ENCODE measurements at regions not wholly inside any gene's neighbourhood (a gene's known extent, or its start where the extent isn't known, plus 50 kb on each side); places are given as distances from the start of the nearest gene placed in this dataset.

DNA sequence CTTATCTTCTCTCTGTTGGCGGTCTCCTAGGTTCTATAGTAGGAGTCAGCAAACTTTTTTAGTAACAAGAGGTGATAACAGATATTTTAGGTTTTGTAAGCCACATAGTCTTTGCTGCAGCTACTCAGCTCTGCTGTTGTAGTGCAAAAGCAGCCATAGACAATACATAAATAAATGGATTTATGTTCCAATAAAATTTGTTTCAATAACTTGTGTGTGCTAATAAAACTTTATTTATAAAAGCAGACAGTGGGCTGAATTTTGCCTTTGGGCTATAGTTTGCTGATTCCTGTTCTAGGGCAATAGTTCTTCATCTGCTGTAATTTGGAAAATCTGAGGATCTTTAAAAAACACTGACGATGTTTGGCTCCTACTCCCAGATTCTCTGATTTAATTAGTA, 469.4 kb upstream of the TNC start:
- no peak overlapping the region for H3K27ac ChIP-seq (ENCODE audit: insufficient read length, low read depth, low read length)
- H3K27me3 ChIP-seq (ENCODE audit: insufficient read depth, low read length), result no peaks in the 10 kb centered on the region
- TF ChIP-seq, protein P1, sequence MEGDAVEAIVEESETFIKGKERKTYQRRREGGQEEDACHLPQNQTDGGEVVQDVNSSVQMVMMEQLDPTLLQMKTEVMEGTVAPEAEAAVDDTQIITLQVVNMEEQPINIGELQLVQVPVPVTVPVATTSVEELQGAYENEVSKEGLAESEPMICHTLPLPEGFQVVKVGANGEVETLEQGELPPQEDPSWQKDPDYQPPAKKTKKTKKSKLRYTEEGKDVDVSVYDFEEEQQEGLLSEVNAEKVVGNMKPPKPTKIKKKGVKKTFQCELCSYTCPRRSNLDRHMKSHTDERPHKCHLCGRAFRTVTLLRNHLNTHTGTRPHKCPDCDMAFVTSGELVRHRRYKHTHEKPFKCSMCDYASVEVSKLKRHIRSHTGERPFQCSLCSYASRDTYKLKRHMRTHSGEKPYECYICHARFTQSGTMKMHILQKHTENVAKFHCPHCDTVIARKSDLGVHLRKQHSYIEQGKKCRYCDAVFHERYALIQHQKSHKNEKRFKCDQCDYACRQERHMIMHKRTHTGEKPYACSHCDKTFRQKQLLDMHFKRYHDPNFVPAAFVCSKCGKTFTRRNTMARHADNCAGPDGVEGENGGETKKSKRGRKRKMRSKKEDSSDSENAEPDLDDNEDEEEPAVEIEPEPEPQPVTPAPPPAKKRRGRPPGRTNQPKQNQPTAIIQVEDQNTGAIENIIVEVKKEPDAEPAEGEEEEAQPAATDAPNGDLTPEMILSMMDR (conservative IDR thresholded peaks at IDR 0.05), result no peak
- H3K18ac ChIP-seq (ENCODE audit: insufficient read length, low read depth, low read length), result no peak overlapping the region
- H4K5ac ChIP-seq (ENCODE audit: insufficient read length, low read depth, low read length), result no peak overlapping the region
- no peak overlapping the region for H3T11ph ChIP-seq (ENCODE audit: low read length)
- H3K27ac Mint-ChIP-seq, result no peak overlapping the region
- no peaks in the 10 kb centered on the region for H3K36me3 Mint-ChIP-seq (ENCODE audit: insufficient read depth in 1 of 3, low read depth in 3 of 3)
- H2AFZ ChIP-seq (ENCODE audit: low read length), result no peak overlapping the region
- H2BK120ac ChIP-seq (ENCODE audit: low read depth, low read length, poor library complexity, severe bottlenecking), result no peak overlapping the region
- no peaks in the 10 kb centered on the region for H3K4me1 ChIP-seq (ENCODE audit: insufficient read depth, low read length)
- no peak overlapping the region for H2AK5ac ChIP-seq (ENCODE audit: insufficient read length, low read length)
- no peaks in the 10 kb centered on the region for H4K20me1 ChIP-seq (ENCODE audit: control insufficient read depth, insufficient read depth, insufficient read length)
- no peaks in the 10 kb centered on the region for H3K23me2 ChIP-seq (ENCODE audit: insufficient read length, low read depth, low read length, poor library complexity, severe bottlenecking)
- H3K79me1 ChIP-seq (ENCODE audit: insufficient read depth, low read depth, low read length, poor library complexity, severe bottlenecking), result no peaks in the 10 kb centered on the region
- H3K4ac ChIP-seq (ENCODE audit: low read depth, low read length), result no peak overlapping the region
- H4K8ac ChIP-seq (replicated peaks; ENCODE audit: insufficient read length, low read depth, low read length), result no peak overlapping the region
- H3K14ac ChIP-seq (ENCODE audit: insufficient read depth, low read length), result no peak overlapping the region
- no peak overlapping the region for H3K4me2 ChIP-seq (ENCODE audit: insufficient read depth, insufficient read length, low read length)
- no CpG with 5 or more reads among the region's 2 CpGs for whole genome bisulfite sequencing (ENCODE audit: extremely low coverage, insufficient read length, low lambda C conversion rate)
- peaks cover 3 to 5% of the 10 kb centered on the region in 2 experiments for H3K4me1 Mint-ChIP-seq
- H4K91ac ChIP-seq (ENCODE audit: insufficient read length, low read depth, low read length), result no peak overlapping the region
- no peak for DNase-seq
- H3K9ac ChIP-seq (ENCODE audit: extremely low read depth, insufficient read length, low read length), result no peak overlapping the region
- H3K56ac ChIP-seq (ENCODE audit: insufficient read length, low read depth, low read length), result no peak overlapping the region
- H2BK15ac ChIP-seq (ENCODE audit: low read depth, low read length), result no peak overlapping the region
- no peaks in the 10 kb centered on the region for H3K9me3 ChIP-seq (ENCODE audit: control insufficient read depth, low read depth, low read length)
- no peaks in the 10 kb centered on the region for H3K79me2 ChIP-seq (ENCODE audit: insufficient read depth, low read length)
- no peak overlapping the region for H2BK20ac ChIP-seq (ENCODE audit: low read depth, low read length, poor library complexity, severe bottlenecking)
- no peaks in the 10 kb centered on the region for H3K27me3 Mint-ChIP-seq (ENCODE audit: low read depth)
- no peak overlapping the region for H3K23ac ChIP-seq (ENCODE audit: insufficient read length, low read depth, low read length)
- H2BK5ac ChIP-seq (ENCODE audit: insufficient read length, low read length), result no peak overlapping the region
- no peak overlapping the region for H2BK12ac ChIP-seq (ENCODE audit: insufficient read length, low read depth, low read length)
- H3K4me3 Mint-ChIP-seq, result no peak overlapping the region
- no peaks in the 10 kb centered on the region for H3K9me3 Mint-ChIP-seq
